Left kidney (tissue), 1 donor: ENCODE measurements at regions not wholly inside any gene's neighbourhood (a gene's known extent, or its start where the extent isn't known, plus 50 kb on each side); places are given as distances from the start of the nearest gene placed in this dataset.
A peak's percentile ranks its signal among the peaks of the same experiment; 100 is the strongest.

Experiments
- DNase-seq: peaks from one replicate; pipeline ENCODE4 v3.0.0-alpha.2; 2013

DNA sequence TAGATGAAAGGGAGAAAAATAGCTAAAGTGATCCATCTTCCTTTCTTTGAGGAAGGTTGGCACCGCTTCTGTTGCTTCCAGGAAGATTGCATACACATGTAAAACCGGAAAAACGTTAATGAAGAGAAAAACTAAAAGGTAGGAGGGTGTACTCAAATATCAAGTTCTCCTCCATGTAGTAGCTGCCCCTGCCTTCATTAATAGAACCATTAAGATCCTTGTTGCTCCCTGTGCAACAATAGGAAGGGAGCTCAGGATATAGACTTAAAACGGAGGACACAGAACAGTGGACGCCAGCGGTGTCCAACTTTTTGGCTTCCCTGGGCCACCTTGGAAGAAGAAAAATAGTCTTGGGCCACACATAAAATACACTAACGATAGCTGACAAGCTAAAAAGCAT lies 118.9 kb downstream of the TMEM174 start:
- DNase-seq: no peak

GRCh38 chr5:73290242-73290641 lies 117.2 kb downstream of the TMEM174 start:
- DNase-seq: no peak

GRCh38 chr5:73288803-73289720 lies 116.1 kb downstream of the TMEM174 start:
- DNase-seq: no peak

- no peak for DNase-seq
Observed at GRCh38 chr5:73286896-73287295, 113.9 kb downstream of the TMEM174 start.

DNA sequence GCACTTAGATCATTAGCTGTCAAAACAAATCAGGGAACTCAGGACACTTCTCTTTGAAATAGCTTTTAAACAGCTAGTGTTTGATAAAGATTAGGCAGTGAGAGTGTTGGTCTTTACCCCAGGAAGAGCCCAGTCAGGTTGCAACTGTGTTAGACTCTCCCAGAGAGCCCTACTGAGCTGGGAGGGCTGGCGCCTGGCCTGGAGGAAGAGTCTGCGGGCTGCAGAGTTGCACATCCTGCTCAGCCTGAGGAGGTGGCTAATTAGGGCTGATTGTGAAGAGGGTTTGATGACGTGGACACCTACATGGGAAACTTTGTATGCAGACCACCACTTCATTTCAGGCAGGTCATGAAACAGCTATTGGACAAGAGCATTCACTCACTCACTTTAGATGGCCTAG lies 112.0 kb downstream of the TMEM174 start:
- DNase-seq: no peak

GRCh38 chr5:73284220-73284795 lies 111.3 kb downstream of the TMEM174 start:
- no peak for DNase-seq

DNA sequence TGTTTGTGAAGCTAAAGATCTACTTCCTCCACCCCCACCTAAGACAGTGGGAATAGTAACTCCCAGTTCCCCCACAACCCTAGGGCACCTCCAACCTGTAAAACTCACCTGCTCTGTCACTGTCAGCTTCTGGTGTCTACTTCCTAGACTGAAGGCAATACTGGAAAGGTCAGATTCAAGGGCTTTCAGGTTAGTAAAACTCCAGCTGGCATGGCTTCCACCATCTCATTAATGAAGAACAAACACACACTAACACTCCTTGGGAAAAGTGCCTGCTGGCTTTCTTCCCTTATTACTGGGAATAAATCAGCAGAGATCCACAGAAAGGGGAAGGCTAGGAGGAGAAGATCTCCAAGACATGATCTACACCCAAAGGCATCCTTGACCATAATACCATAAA lies 109.9 kb downstream of the TMEM174 start:
- DNase-seq: no peak

DNA sequence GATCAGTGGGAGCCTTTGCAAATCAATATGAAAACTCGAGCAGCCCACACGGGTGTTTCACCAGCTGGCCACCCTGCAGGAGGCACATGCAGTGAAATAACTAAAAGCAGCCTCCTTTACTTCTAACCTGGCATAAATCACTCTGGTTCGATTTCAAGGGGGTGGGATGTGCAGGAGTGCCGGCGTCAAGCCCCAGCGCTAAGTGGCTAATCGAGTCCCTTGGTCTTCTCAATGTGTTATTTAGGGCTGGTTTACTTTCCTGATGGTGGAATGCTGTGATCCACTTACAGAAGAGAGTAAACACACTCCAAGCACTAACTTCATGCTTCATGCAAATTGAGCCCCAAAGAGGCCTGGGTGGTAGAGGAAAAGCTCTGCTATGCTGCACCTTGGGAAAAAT lies 109.4 kb downstream of the TMEM174 start:
- no peak for DNase-seq

DNA sequence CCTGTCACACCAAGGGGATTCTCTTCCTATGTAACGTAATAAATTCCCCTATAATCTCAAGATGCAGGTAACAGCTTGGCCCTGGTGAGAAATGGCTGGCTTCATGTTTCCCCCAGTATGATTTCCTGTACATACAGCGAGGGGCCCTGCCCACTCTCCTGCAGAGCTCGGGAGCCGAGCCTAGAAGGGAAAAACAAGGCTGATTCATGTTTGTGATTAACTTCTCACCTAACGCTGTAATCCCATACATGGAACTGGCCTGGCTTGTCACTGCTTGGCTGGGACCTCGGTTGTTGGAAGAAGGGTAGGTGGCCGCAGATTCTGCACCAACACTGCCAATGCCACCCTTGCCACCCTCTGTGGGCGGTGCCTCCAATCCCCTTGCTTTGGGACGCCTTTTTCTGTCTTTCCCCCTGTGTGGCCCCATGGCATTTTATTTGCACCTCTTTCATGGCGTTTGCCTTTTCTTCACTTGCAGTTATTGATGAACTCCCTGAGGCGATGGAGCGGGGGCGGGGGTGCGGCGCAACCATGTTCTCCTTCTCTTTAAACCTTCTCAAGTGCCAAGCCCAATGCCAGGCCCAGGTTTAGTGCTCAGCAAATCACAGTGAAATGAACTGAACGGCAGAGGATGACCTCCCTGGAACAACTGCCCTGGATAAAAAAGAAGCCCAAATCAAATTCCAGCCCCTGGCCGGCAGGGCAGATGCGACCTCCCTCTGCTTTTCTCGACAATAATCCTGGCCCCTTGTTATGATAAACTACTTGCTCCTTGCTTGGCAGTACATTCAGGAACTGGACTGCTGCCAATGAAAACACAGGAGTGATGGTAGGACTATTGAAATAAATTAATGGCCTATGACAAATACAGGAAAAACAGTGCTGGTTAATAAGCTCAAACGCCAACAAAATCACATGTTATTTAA lies 108.1 kb downstream of the TMEM174 start:
- peak; percentile 87 for DNase-seq

DNA sequence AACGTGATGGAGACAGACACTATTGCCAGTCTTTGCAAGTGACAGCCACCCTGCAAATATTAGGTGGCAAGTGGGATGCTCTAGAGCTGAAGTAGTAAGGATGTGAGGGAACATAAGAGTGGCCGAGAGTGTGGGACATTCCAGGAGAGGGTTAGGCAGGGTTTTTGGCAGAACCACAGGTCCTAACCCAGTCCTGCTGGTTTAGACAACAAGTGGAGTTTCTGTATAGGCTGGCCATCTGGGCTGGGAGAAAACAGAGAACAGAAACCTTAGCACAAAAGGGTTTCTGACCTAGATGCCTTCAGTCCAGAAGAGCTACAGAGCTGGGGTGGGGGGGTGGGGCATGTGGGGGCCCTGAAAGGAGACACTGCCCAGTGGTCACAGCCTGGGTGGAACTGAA lies 107.4 kb downstream of the TMEM174 start:
- DNase-seq: no peak

DNA sequence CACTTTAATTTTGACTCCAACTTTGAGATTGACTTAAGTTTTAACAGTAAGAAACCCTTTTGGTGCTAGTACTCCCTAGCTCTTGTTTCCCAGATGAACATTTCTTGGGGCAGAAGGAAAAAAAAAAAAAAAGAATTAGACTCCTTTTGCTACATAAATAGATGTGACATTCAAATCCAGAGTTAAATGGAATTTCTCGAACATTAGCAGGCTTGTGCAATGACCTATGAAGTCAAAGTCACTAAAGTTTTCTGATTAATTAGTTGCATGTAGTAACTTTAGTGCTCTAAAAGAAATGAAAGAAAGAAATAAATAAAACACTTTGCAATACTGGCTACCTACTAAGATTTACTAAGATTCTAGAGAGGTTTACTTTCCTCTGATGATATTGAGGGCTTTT lies 106.8 kb downstream of the TMEM174 start:
- DNase-seq: no peak

GRCh38 chr5:73278693-73279092 lies 105.7 kb downstream of the TMEM174 start:
- DNase-seq: no peak

DNA sequence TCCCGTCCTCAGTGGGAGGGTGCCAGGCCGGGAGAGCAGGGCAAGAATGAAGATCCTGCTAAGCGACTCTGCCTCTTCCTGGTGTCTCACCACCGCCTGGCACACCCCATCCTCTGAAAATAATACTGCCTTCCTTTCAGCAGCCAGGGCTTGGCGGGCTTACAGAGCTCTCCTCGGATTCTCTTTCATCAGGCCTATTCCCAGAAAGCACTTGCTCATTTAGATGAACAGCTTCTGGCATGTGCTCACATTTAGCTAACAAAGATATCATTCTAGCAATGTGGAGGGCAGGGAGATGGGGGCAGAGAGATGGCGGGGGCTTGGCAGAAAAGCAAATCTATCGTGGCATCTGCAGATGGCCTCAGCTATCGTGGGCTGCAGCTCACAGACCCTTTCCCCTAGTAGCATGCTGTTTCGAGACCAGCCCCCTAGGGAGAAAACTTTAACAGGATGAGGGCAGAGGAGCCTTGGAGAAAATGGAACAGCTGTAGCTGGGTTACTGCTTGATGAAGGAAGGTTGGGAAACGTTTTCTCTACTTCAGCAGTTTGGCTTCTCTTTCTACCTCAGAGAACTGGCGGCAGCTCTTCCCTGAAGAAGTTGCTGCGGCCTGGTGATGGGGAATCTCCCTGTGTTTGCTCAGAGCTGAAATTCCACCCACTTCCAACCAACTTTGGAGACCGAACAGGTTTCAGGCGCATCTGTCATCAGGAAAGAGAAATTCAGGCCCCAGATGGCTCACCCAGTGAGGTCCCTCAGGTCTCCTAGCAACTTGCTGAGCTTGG lies 102.1 kb downstream of the TMEM174 start:
- no peak for DNase-seq

- no peak for DNase-seq
Observed at GRCh38 chr5:73274121-73274520, 101.1 kb downstream of the TMEM174 start.

GRCh38 chr5:73273379-73274050 lies 100.5 kb downstream of the TMEM174 start:
- DNase-seq: no peak

DNA sequence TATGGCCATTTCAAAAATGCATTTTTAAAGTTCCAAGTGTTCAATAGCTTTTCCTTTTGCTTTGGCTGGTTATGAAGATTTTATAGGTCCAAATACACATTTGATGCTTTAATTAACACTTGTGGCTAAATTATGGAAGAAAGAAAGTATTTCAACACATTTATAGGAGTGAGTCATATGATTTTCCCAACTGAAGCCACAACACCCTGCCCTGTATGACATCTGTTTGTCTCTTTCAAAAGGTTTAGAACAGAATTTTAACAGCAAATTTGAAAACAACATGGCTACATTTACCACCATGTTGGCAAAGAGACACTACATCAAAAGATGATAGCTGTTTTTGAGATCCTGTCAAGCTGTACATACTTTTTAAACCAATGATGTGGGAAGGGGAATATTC lies 99.4 kb downstream of the TMEM174 start:
- no peak for DNase-seq

DNA sequence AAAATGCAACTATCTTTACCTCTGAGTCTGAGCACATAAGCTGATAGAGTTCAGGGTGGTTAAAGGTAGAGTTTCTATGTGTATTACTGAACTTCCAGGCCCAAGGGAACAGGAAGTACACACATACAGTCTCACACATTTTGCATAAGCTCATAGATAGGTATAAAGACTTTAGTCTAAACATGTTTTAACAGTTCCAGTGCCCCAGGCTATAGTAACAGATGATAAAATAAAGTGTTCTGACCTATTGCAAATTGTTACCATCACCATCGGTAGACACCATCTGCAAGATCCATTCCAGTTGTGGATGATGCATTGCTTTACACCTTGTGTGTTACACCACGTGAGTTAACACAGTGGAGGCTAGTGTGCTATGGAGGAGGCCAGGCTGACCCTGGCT lies 95.8 kb downstream of the TMEM174 start:
- DNase-seq: no peak

- no peak for DNase-seq
Observed at GRCh38 chr5:73267766-73268435, 94.9 kb downstream of the TMEM174 start.

DNA sequence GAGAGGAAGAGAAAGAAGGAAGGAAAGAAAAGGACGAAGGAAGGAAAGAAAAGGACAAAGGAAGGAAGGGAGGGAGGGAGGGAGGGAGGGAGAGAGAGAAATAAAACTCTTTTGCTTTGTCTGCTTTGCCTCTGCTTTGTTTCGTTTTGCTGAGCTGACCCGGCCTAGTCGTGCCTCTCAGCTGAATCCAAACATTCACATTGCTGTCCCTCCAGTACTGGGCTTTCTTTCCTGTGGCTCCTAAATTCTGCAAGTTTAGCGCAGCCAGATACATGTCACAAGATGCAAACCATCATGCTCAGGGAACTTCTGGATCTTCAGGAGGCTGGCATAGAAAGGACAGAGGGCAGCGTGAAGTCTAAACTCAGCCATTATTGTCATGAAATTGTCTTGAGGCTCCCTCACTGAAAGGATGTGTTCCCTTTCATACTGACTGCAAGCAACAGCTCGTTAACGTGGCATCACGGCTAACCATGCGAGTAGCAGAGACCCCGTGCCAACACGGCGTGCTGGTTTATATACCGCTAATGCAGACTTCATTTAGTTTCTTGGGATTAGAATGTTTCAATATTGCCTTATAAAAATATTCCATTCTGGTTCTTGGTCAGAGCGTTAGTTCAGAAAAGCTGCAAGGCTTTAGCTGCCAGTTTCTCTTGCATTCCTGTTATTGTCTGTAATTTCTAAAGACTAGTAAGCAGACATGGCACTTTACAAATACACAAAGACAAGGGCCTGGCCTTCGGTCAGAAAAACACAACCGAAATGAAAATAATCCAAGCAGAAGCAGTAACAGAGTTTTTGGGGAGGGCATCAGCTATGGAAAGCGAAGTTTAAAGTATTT lies 94.2 kb downstream of the TMEM174 start:
- DNase-seq: no peak
